Nucleus accumbens (tissue), 56 donors: ENCODE measurements at regions not wholly inside any gene's neighbourhood (a gene's known extent, or its start where the extent isn't known, plus 50 kb on each side); places are given as distances from the start of the nearest gene placed in this dataset.
A peak's percentile ranks its signal among the peaks of the same experiment; 100 is the strongest.

Source experiments
- DNase-seq, 56 donors: peaks; one replicate each; lab custom pipeline; 2025; lab: John Stamatoyannopoulos, UW

DNA sequence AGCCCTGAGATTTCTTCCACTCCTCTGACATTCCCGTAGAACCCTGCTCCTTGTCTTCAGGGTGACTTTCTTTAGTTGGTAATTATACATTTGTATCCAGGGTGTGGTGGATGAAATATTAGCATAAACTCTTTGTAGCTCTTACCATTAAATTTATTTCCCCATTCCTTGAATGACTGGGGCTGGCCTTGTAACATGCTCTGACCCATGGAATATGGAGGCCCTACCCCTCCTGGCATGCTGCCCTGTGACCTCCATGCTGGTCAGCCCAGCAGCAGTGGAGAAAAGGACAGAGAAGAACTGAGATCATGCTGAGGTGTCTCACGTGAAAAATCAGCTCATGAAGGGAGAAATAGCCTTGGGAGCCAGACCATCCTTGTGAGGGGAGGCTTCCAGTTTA lies 96.1 kb upstream of the PROK2 start:
- no peak for DNase-seq

DNA sequence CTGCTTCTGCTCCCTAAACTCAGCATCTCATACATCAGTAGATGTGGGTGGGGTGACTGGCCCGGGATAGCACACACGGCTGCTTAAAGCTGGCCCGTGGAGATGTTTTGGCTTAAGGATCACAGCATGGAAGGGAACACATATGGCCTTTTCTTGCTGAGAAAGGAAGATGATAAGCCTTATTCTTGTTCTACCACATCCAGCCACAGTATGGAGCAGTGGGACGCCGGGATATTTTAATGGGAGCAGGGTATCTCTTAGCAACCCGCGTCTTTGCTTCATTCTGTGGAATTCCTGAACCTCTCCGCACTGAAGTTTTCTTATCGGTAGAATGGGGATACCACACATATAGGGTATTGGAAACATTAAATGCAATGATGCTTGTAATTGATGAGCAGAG lies 94.1 kb upstream of the PROK2 start:
- DNase-seq: no peak

DNA sequence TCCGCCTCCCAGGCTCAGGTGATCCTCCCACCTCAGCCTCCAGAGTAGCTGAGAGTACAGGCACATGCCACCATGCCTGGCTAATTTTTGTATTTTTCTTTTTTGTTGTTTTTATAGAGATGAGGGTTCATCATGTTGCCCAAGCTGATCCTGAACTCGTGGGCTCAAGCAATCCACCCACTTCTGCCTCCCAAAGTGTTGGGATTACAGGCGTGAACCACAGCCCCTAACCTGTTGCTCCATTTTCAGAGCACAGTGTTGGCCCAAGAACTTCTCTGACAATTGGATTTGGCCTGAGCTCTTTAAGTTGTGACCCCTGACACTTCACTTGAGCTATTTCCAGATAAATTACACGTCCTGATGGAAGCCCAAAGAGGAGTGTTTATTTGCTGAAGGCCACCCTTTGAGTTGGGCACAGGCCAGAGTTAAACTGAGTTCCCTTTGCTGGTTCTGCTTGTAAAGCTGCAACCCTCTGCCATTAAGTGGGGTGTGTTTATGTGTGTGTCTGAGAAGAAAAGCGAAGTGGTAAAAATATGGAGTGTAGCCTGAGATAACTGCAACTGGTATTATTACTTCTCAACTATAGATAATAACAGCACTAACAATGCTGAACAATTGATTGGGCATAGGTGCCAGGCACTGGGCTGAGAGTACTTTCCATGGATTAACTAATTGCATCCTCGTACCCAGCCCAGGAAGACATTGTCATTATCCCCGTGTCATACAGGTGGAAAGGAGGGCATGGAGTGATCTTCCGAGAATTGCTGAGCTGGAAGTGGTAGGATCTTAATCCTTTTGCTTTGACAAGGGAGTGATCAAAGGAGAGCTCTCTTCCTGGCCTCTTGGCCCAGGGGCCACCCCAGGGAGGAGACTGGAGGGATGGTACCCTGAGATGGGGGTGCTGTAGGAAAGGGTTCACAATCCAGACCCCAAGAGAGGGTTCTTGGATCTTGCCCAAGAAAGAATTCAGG lies 91.5 kb upstream of the PROK2 start:
- no peak for DNase-seq

DNA sequence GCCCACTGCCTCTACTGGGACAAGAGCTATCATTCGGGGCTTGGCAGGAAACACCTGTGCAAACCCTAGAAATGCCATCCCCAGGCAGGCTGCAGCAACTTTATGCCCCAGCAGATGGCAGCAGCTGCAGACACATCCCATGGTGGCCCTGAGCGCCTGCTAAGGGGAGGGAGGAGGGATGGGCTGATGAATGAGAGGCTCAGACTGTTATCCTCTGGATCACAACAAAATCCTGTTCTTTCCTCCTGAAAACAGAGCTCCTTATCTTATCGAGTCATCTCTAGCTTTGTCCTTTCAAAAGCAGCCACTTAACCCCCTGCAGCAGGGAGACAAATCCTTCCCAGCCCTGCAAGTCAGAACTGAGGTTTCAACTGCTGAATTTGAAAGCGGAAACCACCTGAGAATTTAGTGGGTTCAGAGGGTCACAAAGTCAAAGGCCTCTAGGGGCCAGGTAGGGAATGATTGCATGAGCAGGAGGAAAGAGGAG lies 90.6 kb upstream of the PROK2 start:
- peak in 54 of 56 donors; percentile 8 to 87 (median 65) for DNase-seq

DNA sequence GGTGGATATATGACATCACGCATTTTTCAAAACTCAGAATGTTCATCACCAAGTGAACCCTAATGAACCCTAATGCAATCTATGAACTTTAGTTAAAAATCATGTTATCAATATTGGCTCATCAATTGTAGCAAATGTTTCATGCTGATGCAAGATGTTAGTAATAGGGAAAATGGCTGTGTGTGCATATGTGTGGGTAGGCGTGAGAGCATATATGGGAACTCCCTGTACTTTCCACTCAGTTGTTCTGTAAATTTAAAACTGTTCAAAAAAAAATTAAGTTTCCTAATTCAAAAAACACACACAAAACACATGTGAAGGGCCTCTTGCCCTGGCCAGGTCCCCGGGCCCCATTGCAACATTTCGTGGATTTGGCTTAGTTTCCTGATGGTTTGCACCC lies 89.7 kb upstream of the PROK2 start:
- no peak for DNase-seq

DNA sequence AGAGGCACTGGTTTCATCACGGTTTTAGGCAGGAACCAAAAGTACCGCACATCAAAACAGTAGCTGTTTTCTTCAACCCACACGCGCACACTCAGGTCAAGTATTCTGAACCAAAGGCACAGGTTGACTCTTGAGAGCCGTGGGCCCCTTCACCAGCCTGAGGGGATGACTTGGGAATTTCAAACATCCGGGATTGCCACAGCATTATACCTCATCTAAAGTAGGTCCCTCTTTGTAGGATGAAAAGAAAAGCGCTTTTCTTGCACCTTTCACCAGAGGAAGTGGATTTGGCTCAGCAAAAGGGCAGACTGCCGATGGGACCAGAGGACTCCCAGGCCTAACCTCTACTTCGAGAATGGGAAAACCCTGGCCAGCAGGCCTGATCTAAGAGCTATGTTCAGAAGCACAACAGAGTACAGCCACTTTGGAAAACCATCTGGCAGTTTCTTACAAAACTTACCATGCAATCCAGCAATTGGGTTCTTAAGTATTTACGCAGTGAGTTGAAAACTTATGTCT lies 88.2 kb upstream of the PROK2 start:
- DNase-seq: no peak

DNA sequence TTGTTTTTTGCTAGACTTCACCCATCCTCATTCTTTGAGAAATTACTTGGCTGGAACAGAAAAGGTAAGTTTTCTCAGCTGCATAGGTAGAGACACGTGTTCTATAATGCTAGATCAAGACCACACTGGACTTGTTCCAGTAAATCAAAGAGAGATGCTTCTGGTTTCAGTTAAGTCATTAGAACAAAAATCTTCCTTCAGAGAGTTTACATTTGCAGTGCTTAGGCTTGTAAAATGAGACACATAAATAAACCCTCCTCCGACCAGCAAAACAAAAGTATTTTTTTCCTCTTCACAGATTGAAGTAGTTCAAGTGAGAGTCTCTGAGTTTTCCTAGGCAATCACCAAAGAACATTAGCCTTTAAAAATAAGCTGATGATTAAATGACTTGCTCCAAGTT lies 87.3 kb upstream of the PROK2 start:
- no peak for DNase-seq

DNA sequence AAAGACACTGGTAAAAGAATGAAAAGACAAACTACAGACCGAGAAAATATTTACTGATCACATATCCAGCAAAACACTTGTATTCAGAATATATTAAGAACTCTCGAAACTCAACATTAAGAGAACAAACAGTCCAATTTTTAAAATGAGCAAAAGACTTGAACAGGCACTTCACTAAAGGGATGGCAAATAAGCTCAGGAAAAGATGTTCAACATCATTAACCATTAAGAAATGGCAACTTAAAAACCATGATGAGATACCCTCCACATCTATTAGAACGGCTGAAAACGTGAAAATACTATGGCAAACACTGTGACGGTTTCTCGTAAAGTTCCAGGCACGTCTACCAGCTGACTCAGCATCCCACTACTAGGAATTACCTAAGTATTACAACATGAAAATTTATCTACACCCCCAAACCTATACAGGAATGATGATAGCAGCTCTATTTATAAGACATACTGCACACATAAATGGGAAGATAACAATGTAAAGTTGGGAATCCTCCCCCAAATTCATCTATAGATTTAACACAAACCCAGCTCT lies 86.1 kb upstream of the PROK2 start:
- no peak for DNase-seq

DNA sequence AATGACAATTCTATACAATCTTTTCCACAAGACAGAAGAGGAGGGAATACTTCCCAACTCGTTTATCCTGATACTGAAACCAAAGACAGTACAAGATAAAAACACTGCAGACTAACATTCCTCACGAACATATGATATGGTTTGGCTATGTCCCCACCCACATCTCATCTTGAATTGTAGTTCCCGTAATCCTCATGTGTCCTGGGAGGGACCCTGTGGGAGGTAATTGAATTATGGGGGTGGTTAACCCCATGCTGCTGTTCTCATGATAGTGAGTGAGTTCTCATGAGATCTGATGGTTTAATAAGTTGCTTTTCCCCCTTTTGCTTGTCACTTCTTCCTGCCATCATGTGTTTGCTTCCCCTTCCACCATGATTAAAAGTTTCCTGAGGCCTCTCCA lies 83.9 kb upstream of the PROK2 start:
- DNase-seq: no peak

DNA sequence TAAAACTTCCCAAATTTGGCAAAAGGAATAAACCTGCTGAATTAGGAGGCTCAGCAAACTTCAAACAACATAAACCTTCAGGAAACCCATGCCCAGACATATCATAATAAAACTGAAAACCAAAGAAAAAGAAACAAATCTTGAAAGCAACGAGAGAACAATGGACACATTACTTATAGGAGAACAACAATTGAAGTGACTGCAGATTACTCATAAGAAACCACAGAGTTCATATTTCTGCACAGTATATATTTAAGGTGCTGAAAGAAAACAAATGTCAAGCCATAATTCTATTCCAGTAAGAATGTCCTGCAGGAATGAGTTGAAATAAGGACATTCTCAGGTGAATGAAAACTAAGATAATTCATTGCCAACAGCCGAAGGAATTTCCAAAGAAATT lies 80.8 kb upstream of the PROK2 start:
- DNase-seq: no peak

DNA sequence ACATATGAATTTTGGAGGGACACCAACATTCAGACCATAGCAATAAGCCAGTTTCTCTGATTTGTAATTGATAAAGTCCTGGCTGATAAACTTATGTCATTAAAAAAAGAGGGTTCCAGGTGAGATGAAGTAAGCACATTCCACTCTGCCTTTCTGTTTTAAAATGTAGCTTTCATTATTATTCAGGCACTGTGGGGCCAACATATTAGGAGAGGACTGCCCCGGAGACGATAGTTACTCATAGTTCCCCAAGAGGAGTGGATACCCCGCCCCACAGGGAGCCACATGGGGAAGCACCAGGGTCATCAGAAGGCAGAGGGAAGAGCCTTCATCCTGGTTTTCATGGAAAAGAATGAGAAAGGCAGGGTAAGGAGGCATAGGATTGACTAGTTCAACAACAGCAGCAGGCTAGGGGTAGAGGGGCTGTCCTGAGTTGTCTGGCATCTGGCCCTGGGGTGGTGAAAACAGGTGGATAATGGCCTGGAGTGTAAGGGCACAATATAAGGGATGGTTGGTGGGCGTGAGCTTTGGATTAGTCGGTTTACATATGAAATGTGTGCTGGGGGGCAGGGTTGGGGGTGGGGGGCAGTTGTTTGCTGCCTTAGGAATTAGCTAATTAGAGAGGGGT lies 78.7 kb upstream of the PROK2 start:
- DNase-seq: no peak

DNA sequence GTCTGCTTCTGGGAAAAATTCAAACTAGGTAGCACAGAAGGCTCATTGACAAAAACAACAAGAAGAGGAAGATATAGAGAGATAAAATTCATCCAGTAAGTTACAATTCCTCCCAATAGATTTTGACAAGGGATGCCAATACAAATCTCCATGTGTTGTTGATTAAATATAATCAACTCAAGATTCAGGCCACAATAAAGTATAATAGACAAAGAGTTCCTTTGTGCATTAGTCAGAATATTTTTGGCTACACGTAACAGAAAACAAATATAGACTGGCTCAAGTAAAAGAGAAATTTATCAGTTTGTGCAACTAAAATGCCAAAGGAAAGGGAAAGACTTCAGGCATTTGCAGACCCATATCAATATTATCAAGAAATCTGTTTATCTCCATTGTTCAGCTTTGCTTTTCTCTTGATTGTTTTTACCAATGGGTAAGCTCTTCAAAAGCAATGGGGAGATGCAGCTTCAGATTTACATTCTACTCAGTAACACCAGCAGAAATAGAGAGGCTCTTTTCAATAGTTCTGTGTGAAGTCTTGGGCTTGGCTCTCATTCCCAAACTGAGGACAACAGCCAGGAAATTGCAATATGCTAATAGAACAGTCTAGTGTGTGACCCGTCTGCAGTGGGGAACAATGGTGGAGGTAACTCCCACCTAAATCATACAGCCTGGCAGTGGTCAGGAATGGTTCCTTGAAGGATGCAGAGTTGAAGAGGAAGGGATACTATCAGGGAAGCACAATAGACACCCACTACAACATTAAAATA lies 77.6 kb upstream of the PROK2 start:
- no peak for DNase-seq

DNA sequence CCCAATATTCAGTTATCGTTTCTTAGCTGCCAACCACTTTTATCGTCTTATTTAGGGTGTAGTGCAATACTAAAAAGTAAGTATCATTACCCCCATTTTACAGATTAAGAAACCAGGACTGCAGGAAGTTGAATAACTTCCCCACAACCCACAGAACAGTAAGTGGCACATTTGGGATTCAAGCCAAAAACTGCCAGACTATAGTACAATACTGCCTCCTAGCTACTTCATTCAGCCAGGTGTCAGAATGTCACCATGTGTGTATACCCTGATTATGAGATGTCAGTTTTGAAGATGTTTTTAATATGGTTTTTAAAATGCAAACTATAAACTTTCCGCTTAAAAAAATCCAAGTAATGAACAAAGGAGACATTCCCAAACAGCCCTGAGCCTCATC lies 74.2 kb upstream of the PROK2 start:
- DNase-seq: peak in 8 of 56 donors; percentile 0 to 11 (median 4)

DNA sequence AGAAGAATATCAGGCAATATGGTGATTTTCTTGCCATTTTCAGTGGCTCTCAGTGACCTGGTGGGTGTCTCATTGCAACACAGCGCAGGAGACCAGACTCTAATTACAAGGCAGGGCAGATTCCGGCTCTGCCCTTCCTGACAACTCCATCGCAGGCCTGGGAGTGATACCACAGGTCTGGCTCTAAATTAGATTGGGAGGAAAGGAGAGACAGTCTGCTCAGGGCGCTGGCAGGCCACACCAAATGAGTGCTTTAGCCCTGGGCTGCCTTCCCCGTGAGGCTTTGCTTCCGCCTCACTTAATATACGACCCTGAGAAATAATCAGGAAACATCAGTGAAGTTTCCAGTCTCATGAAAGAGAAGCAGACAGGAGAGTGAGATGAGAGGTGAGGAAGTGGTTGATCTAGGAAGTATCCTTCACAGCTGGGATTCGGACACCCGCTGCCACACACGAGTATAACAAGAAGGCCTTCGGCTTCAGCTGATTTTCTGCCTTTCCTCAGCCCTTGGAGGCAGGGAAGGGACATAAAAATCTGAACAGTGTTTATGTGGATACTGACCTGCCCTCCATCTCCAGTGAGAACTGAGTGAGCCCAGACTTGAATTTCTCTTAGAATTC lies 73.7 kb upstream of the PROK2 start:
- no peak for DNase-seq

DNA sequence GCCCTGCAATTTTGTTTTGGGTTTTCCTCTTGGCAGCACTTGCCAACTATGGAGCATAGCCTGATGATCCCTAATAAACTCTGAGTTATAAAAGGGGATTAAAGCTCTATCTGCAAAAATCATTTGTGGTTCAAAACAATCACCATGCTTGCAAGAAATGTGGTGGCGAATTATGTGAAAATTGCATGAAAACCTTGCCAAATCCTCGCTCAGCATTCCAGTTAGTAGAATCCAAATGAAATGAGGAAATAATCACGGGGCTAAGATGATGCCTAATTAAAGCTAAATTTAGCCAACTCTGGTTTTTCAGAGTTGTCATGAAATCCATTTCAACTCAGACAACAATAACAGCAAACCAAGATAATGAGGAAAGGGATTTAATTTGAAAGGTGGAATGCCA lies 73.0 kb upstream of the PROK2 start:
- DNase-seq: no peak

DNA sequence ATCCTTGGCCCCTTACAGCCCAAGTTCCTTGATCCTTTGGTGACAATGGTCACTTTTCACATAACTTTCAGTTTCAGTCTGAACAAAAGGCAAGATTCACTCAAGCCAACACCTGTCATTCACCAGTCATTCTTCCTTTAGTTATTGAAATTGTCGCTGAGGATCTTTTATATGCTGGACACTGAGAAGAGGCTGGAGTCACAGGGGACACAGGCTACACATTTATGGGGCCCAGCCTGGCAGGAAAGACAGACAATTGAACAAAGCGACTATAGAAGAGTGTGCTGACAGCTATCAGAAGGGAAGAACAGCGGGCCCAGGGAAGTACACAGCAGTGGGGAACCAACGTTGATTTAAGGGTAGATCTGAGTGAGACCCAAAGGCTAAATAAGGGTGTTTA lies 69.8 kb upstream of the PROK2 start:
- DNase-seq: peak in 4 of 56 donors; percentile 1 to 8 (median 4)

DNA sequence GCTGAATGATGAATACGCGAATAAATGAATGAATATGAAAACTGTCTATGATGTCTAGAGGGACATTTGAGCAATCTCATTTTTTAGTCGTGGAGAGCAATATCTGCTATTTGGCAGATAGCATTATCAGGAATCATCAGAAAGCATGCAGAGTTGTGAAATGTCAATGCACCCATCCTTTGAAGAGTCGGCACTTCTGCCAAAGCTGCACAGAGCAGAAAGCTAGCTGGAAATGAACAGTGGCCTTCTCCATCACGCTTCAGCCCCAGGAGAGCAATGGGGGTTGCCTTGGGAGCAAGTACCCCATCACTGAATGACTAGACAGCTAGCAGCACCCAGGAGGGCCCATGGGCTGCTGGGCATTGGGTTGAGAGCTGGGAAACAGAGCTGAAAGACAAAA lies 69.1 kb upstream of the PROK2 start:
- DNase-seq: no peak

DNA sequence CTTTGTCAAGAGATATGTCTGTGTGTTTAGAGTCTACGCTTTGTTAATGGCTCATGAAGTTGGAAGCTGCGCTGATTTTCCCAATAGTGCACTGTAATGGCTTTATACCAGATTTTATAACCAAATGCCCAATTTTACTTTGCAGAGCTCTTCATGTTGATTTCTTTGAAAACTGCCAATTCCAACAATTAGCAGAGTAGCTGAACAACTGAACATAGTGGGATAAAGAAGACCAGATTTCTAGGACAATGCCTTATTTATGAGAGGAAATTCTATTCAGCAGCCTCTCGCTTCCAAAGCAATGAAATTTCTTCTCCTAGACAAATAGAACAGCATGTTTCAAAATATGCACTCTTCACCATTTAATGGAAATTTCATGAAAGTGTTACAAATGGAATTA lies 66.9 kb upstream of the PROK2 start:
- DNase-seq: no peak

DNA sequence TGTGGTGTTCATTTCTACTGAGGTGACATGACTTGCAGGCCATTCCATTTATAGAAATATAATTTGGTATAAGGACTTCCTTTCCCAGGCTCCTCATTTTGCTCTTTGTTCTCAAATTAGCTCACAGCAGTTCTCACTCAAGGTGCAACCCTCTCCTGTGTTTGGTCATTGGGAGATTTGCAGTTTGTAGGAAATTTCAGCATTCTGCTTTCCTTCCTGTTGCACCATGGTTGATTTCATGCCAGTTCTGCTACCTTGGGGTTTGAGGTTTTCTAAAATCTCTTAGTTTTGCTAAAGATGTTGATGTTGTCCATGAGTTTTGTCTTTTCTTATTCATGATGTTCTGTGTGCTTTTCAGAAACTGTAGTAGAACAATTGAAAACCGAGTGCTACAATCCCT lies 65.7 kb upstream of the PROK2 start:
- DNase-seq: no peak

DNA sequence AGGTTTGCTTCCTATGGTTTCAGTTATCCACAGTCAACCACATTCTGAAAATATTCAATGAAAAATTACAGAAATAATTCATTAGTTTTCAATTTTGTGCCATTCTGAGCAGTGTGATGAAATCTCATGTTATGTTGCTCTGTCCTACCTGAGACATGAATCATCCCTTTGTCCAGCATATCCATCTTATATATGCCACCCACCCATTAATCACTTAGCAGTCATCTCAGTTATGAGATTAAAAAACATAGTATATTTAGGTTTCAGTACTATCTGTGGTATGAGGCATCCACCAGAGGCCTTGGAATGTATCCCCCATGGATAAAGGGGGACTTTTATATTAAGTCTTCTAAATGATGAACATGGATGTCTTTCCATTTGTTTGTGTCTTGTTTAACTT lies 64.7 kb upstream of the PROK2 start:
- DNase-seq: no peak
